Mucosa of rectum (tissue), 2 donors: ENCODE measurements at regions not wholly inside any gene's neighbourhood (a gene's known extent, or its start where the extent isn't known, plus 50 kb on each side); places are given as distances from the start of the nearest gene placed in this dataset.

Experiments
- H3K27ac ChIP-seq, 2 donors: one replicate each; pipeline ENCODE4 v1.7.0; 2013; ENCODE audit warnings: inconsistent platforms in 2 of 2, low read depth in 2 of 2, low read length in 2 of 2
- H3K27me3 ChIP-seq, 2 donors: one replicate each; pipeline ENCODE4 v1.7.0; 2013; ENCODE audit warnings: low read length in 2 of 2; ENCODE audit not compliant: control insufficient read depth in 2 of 2, insufficient read depth in 2 of 2
- H3K36me3 ChIP-seq, 2 donors: one replicate each; pipeline ENCODE4 v1.7.0; 2013; ENCODE audit warnings: low read length in 2 of 2; ENCODE audit not compliant: control insufficient read depth in 2 of 2, insufficient read depth in 2 of 2
- H3K4me1 ChIP-seq, 2 donors: one replicate each; pipeline ENCODE4 v1.7.0; 2013; ENCODE audit warnings: low read length in 2 of 2, mild to moderate bottlenecking in 1 of 2; ENCODE audit not compliant: control insufficient read depth in 2 of 2, insufficient read depth in 2 of 2
- H3K4me3 ChIP-seq, 2 donors: one replicate each; pipeline ENCODE4 v1.7.0; 2013; ENCODE audit warnings: low read length in 2 of 2
- H3K9ac ChIP-seq, 2 donors: one replicate each; pipeline ENCODE4 v1.7.0; 2013; ENCODE audit warnings: low read length in 2 of 2, low read depth in 1 of 2, mild to moderate bottlenecking in 1 of 2
- H3K9me3 ChIP-seq, 2 donors: one replicate each; pipeline ENCODE4 v1.7.0; 2013; ENCODE audit warnings: low read length in 2 of 2; ENCODE audit not compliant: control insufficient read depth in 2 of 2
- donor health status: healthy.
- donor health status: Normal muscosa, but diverticular disease.

- Histone ChIP-seq H3K9me3 (no peaks in the 10 kb centered on the region), H3K4me3 (no peak overlapping the region), H3K9ac (no peak overlapping the region), H3K36me3 (no peaks in the 10 kb centered on the region), H3K4me1 (no peaks in the 10 kb centered on the region), H3K27ac (no peak overlapping the region), H3K27me3 (no peaks in the 10 kb centered on the region)
These were observed 531.1 kb upstream of the CDH6 start for GRCh38 chr5:30662373-30662772.

DNA sequence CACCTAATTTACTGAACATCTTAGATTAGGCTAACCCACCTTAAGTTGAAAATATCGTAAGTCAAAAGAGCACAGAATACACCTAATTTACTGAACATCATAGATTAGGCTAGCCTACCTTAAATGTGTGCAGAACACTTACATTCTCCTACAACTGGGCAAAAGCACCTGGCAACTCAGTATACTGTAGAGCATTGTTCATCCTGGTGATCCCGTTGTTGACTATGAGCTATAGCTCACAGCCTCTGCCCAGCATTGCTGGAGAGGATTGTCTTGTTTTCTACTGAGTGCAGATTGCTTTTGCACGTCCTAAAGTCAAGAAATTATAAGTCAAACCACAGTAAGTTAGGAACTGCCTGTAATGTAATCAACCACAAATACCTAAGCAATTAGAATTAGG, 531.8 kb upstream of the CDH6 start:
- H3K27ac ChIP-seq = no peak overlapping the region
- no peak overlapping the region for H3K4me3 ChIP-seq
- no peaks in the 10 kb centered on the region for H3K9me3 ChIP-seq
- no peaks in the 10 kb centered on the region for H3K36me3 ChIP-seq
- no peaks in the 10 kb centered on the region for H3K4me1 ChIP-seq
- no peak overlapping the region for H3K9ac ChIP-seq
- H3K27me3 ChIP-seq = no peaks in the 10 kb centered on the region

GRCh38 chr5:30659417-30659816, 534.1 kb upstream of the CDH6 start:
- Histone ChIP-seq H3K4me1 (no peaks in the 10 kb centered on the region), H3K27me3 (no peaks in the 10 kb centered on the region), H3K9me3 (no peaks in the 10 kb centered on the region), H3K36me3 (no peaks in the 10 kb centered on the region), H3K9ac (no peak overlapping the region), H3K4me3 (no peak overlapping the region), H3K27ac (no peak overlapping the region)

DNA sequence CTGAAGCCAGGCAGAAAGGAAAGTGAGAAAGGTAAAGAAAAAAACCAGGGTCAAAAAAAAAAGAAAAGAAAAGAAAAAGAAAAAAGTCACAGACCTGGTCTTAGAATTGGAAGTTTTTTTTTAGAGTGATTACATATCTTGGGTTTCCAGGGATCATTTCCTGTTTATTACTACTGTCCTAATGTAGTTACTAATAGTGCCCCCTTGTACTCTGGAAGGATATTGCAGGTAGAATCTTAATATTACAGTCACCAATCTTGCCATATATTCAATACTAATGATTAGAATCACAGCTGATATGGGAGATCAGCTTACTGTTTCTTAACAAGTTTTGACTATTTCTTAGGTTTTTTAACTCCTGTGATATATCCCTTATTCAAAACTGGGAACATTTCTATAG, 543.2 kb upstream of the CDH6 start:
- H3K9ac ChIP-seq = no peak overlapping the region
- no peak overlapping the region for H3K4me3 ChIP-seq
- no peaks in the 10 kb centered on the region for H3K36me3 ChIP-seq
- H3K9me3 ChIP-seq = no peaks in the 10 kb centered on the region
- H3K27ac ChIP-seq = no peak overlapping the region
- no peaks in the 10 kb centered on the region for H3K4me1 ChIP-seq
- no peaks in the 10 kb centered on the region for H3K27me3 ChIP-seq

- Histone ChIP-seq H3K27me3 (no peaks in the 10 kb centered on the region), H3K9ac (no peak overlapping the region), H3K9me3 (no peaks in the 10 kb centered on the region), H3K36me3 (no peaks in the 10 kb centered on the region), H3K4me1 (no peaks in the 10 kb centered on the region), H3K4me3 (no peak overlapping the region), H3K27ac (no peak overlapping the region)
These were observed 554.6 kb upstream of the CDH6 start for GRCh38 chr5:30638899-30639298.

DNA sequence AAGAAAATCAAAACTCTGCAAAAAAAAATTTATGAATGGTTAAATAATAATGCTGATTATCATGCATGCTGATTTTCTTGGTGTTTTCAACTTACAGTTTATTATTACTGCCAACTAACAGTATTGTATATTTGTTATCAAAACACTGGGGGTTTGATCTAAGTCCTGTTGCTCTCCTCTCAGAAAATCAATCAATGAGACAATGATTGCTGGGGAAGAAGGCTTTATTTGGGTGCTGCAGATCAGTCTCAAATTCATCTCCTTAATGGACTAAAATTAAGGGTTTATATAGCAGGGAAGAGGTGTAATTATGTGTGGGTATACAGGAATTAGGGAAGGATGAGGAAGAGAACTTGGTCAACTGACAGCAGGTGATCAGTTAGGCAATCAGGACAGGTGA, 565.5 kb upstream of the CDH6 start:
- Histone ChIP-seq H3K36me3 (no peaks in the 10 kb centered on the region), H3K9me3 (no peaks in the 10 kb centered on the region), H3K27ac (no peak overlapping the region), H3K27me3 (no peaks in the 10 kb centered on the region), H3K4me1 (no peaks in the 10 kb centered on the region), H3K4me3 (no peak overlapping the region), H3K9ac (no peak overlapping the region)

- H3K27ac ChIP-seq = no peak overlapping the region
- H3K27me3 ChIP-seq = no peaks in the 10 kb centered on the region
- H3K9ac ChIP-seq = no peak overlapping the region
- H3K4me1 ChIP-seq = no peaks in the 10 kb centered on the region
- H3K4me3 ChIP-seq = no peak overlapping the region
- H3K36me3 ChIP-seq = no peaks in the 10 kb centered on the region
- H3K9me3 ChIP-seq = no peaks in the 10 kb centered on the region
These were observed 566.9 kb upstream of the CDH6 start for GRCh38 chr5:30626557-30626956.

DNA sequence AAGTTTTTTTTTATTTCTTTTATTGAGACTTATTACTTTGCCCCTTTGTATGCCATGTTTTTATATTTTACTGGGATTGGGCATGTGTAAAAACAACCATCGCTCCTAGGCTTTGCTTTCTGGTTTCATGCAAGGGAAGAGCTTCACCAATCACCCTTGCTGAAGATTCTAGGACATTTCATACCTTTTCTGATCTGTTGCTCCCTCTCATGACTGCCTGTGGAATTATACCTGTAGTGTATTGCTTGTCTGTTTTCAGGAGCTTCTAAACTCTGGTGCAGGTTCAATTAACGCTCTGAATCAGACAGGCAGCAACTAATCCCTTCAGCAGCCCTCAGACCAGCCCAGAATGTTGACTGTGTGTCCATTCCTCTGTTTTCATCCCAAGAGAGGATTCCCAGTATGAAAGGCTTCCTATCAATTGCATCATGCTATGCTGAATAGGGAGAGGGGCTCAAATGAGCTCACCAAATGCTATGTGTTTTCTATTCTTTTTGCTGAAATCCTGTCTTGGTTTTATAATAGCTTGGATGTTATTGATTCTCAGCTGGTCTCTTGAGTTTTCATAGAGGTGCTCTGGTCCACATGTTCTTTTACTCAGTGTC, 572.9 kb upstream of the CDH6 start:
- Histone ChIP-seq H3K9ac (no peak overlapping the region), H3K9me3 (peaks cover 0 to 4% of the 10 kb centered on the region in 2 donors), H3K36me3 (no peaks in the 10 kb centered on the region), H3K4me3 (no peak overlapping the region), H3K27ac (no peak overlapping the region), H3K27me3 (no peaks in the 10 kb centered on the region), H3K4me1 (no peaks in the 10 kb centered on the region)

- H3K4me3 ChIP-seq = no peak overlapping the region
- no peaks in the 10 kb centered on the region for H3K4me1 ChIP-seq
- no peaks in the 10 kb centered on the region for H3K27me3 ChIP-seq
- no peak overlapping the region for H3K9ac ChIP-seq
- H3K9me3 ChIP-seq = no peaks in the 10 kb centered on the region
- H3K27ac ChIP-seq = no peak overlapping the region
- no peaks in the 10 kb centered on the region for H3K36me3 ChIP-seq
These were observed 585.0 kb upstream of the CDH6 start for GRCh38 chr5:30608501-30608900.

- H3K9ac ChIP-seq = no peak overlapping the region
These were observed 586.1 kb upstream of the CDH6 start for GRCh38 chr5:30607301-30607894.

More at GRCh38 chr5:30607301-30607894, 586.1 kb upstream of the CDH6 start:
- no peak overlapping the region for H3K27ac ChIP-seq
- H3K27me3 ChIP-seq = no peaks in the 10 kb centered on the region
- no peaks in the 10 kb centered on the region for H3K4me1 ChIP-seq
- H3K9me3 ChIP-seq = no peaks in the 10 kb centered on the region
- no peaks in the 10 kb centered on the region for H3K36me3 ChIP-seq
- no peak overlapping the region for H3K4me3 ChIP-seq
